ENCODE measurements at regions not wholly inside any gene's neighbourhood (a gene's known extent, or its start where the extent isn't known, plus 50 kb on each side); places are given as distances from the start of the nearest gene placed in this dataset.

DNA sequence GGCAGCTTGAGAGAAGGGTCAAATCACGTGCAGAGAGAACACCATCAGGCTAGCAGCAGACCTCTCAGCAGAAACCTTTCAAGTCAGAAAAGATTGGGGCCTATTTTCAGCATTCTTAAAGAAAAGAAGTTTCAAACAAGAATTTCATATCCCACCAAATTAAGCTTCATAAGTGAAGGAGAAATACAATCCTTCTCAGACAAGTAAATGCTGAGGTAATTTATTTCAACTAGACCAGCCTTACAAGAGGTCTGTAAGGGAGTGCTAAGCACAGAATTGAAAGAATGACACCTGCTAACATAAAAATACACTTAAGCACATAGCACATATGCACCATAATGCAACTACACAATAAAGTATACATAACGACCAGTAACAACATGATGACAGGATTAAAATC lies 693.9 kb downstream of the NYAP2 start:
- no peak for TF ChIP-seq ZNF214 (tag by site-specific recombination; IDR thresholded peaks at IDR 0.05; ENCODE audit: borderline replicate concordance)
- TF ChIP-seq, protein P1, sequence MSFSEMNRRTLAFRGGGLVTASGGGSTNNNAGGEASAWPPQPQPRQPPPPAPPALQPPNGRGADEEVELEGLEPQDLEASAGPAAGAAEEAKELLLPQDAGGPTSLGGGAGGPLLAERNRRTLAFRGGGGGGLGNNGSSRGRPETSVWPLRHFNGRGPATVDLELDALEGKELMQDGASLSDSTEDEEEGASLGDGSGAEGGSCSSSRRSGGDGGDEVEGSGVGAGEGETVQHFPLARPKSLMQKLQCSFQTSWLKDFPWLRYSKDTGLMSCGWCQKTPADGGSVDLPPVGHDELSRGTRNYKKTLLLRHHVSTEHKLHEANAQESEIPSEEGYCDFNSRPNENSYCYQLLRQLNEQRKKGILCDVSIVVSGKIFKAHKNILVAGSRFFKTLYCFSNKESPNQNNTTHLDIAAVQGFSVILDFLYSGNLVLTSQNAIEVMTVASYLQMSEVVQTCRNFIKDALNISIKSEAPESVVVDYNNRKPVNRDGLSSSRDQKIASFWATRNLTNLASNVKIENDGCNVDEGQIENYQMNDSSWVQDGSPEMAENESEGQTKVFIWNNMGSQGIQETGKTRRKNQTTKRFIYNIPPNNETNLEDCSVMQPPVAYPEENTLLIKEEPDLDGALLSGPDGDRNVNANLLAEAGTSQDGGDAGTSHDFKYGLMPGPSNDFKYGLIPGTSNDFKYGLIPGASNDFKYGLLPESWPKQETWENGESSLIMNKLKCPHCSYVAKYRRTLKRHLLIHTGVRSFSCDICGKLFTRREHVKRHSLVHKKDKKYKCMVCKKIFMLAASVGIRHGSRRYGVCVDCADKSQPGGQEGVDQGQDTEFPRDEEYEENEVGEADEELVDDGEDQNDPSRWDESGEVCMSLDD (tag by site-specific recombination; IDR thresholded peaks at IDR 0.05): no peak
- TF ChIP-seq, protein P2, sequence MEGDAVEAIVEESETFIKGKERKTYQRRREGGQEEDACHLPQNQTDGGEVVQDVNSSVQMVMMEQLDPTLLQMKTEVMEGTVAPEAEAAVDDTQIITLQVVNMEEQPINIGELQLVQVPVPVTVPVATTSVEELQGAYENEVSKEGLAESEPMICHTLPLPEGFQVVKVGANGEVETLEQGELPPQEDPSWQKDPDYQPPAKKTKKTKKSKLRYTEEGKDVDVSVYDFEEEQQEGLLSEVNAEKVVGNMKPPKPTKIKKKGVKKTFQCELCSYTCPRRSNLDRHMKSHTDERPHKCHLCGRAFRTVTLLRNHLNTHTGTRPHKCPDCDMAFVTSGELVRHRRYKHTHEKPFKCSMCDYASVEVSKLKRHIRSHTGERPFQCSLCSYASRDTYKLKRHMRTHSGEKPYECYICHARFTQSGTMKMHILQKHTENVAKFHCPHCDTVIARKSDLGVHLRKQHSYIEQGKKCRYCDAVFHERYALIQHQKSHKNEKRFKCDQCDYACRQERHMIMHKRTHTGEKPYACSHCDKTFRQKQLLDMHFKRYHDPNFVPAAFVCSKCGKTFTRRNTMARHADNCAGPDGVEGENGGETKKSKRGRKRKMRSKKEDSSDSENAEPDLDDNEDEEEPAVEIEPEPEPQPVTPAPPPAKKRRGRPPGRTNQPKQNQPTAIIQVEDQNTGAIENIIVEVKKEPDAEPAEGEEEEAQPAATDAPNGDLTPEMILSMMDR (tag by site-specific recombination; IDR thresholded peaks at IDR 0.05): no peak
